Right cardiac atrium (tissue), 5 donors: ENCODE measurements at regions not wholly inside any gene's neighbourhood (a gene's known extent, or its start where the extent isn't known, plus 50 kb on each side); places are given as distances from the start of the nearest gene placed in this dataset.
"Not testable (repeated sequence)": the region's sequence is repeated elsewhere in the genome, so short reads cannot be mapped to it uniquely, and the experiment has no call there.

Experiments
- ATAC-seq, 2 donors: fragments of 200-7000 bp; cut with Tn5 transposase; one replicate each; pipeline versions ENCODE4 v1.8.0 to v1.9.1; 2020; ENCODE audit warnings: moderate library complexity in 2 of 2, mild to moderate bottlenecking in 1 of 2
- DNase-seq, 3 donors: peaks; one replicate each; pipeline ENCODE4 v3.0.0-alpha.2; 2020
- H3K27ac ChIP-seq: one replicate; pipeline ENCODE4 v1.5.1; 2013; ENCODE audit warnings: mild to moderate bottlenecking, low read length, control low read depth, moderate library complexity
- H3K27me3 ChIP-seq: one replicate; pipeline ENCODE4 v1.6.1; 2013; ENCODE audit not compliant: control insufficient read depth, insufficient read depth
- H3K4me1 ChIP-seq: one replicate; pipeline ENCODE4 v1.6.1; 2013; ENCODE audit warnings: low read length; ENCODE audit not compliant: control insufficient read depth, insufficient read depth
- H3K4me3 ChIP-seq: one replicate; pipeline ENCODE4 v1.5.1; 2013; ENCODE audit warnings: low read length, control low read depth
- H3K9me3 ChIP-seq: one replicate; pipeline ENCODE4 v1.6.1; 2013; ENCODE audit warnings: low read length; ENCODE audit not compliant: control insufficient read depth
- WGBS: extraction: QIAGEN DNeasy Blood & Tissue Kit; methylation state at CpG from one replicate; pipeline ENCODE4 v1.1.7; 2013; 5-methylcytosine and 5-hydroxymethylcytosine counted together
- intact Hi-C, 4 donors: fragments of 100-400 bp; cut with DNase I; formaldehyde crosslinking; loops; one replicate each; pipeline versions ENCODE4 v1.11.0 to v1.14.0; 2022 to 2023
- donor health status: healthy with polysubstance abuse.
- donor health status: DM: no; HTN: yes; CAD: no.
- donor health status: DM: no; HTN: no; CAD: no.
- donor health status: DM: no; HTN: yes; CAD: no; lungs with severe emphysema.
- donor health status: DM: yes; HTN: yes; CAD: no.

DNA sequence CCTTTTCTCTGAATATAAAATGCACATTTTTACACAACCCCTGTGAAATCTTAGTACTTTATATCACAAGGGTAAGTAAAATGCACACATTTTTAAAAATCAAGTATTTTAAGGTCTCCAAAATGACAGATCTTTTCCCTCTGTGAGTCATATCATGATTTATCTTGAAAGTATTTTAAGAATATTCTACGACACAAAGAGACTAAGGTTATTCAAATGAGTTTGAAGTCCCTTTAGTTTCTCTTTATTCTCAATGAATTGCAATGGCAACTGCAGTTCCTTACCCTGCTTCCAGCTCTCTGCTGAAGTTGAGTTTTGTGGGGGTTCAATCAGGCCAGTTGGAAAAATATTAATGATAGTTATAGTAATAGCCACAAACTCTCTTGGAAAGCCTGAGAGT lies 196.1 kb downstream of the SPATA31A6 start:
- H3K27me3 ChIP-seq = not testable (repeated sequence)

DNA sequence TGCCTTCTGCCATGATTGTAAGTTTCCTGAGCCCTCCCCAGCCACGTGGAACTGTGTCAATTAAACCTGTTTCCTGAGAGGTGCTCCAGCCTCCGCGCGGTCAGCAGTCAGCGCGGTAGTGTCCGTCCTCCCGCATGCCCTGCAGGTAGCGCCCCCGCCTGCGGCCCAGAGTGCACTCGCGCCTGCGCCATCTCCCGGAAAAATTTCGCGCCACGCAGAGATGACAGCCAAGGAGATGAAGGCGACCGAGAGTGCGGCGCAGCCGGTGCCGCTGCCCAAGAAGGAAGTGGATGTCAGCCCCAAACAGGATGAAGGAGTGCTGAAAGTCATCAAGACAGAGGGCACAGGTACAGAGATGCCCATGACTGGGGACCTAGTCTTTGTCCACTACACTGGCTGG lies 201.1 kb downstream of the SPATA31A6 start:
- WGBS = 95% methylated on average over 24 of the region's 24 CpGs

More for the DNA sequence above, 196.1 kb downstream of the SPATA31A6 start:
- H3K4me1 ChIP-seq, ATAC-seq, H3K4me3 ChIP-seq, H3K27ac ChIP-seq, DNase-seq, H3K9me3 ChIP-seq, intact Hi-C loops: not testable (repeated sequence)
- 69% methylated on average over 1 of the region's 1 CpG for WGBS

DNA sequence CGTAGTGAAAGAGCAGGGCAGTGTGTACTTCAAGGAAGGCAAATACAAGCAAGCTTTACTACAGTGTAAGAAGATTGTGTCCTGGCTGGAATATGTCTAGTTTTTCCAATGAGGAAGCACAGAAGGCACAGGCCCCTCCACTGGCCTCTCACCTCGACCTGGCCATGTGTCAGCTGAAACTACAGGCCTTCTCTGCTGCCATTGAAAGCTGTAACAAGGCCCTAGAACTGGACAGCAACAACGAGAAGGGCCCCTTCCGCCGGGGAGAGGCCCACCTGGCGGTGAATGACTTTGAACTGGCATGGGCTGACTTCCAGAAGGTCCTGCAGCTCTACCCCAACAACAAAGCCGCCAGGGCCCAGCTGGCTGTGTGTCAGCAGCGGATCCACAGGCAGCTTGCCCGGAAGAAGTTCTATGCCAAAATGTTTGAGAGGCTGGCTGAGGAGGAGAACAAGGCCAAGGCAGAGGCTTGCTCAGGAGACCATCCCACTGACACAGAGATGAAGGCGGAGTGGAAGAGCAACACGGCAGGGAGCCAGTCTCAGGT lies 202.2 kb downstream of the SPATA31A6 start:
- intact Hi-C loops = not testable (repeated sequence)
- DNase-seq = peak; percentile 32 to 65 (median 55)

More for the DNA sequence above, 201.1 kb downstream of the SPATA31A6 start:
- H3K27ac ChIP-seq, H3K4me1 ChIP-seq, H3K4me3 ChIP-seq, intact Hi-C loops, H3K27me3 ChIP-seq, H3K9me3 ChIP-seq, ATAC-seq: not testable (repeated sequence)
- peak in 1 of 3 donors; percentile 48 for DNase-seq

DNA sequence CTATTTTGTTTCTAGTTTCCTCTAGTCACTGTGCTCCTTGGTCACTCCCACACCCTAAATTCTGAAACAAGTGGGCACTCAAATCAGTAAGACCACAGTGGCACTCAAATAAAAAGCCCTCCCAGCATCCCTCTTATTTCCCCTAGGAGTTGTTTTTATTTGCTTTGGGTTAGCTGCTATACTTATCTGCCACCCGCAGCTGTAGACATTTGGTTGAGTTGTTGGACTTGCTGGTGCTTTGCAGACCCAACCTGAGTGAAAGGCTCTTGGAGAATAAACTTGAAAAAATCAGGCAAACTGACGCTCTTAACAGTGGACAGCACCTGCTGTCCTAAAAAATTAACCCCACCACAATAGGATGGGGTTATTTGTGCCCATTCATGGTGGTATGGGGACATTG lies 203.0 kb downstream of the SPATA31A6 start:
- no peak for ATAC-seq
- H3K4me3 ChIP-seq = no peak overlapping the region
- intact Hi-C loops = no loop called here

More for the DNA sequence above, 202.2 kb downstream of the SPATA31A6 start:
- H3K9me3 ChIP-seq, H3K27ac ChIP-seq, H3K4me3 ChIP-seq, H3K27me3 ChIP-seq, H3K4me1 ChIP-seq, ATAC-seq: not testable (repeated sequence)
- 73% methylated on average over 9 of the region's 11 CpGs for WGBS

DNA sequence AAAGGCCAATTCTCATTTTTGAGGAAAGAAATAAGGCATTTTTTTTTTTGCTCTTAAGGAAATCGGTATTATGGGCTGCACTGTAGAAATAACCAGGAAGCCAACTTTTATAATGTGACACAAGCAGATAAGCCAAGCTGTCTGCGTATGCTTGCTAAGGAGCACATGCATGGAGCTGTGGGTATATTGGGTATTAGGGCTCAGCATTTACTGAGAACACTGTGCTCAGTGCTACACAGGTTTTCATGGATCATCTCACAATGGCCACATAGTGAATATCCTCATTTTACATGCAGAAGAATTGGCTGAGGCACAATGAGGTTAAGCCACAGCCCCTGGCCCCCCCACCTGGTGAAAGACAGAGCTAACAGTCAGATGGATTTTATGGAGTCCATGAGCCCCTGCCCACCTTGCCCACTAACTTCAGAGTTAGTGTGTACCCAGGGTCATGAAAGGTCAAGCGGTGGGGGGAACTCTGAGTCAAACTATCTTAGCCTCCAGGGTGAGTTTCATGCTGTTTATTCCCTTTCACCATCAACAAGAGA lies 204.8 kb downstream of the SPATA31A6 start:
- DNase-seq = peak in 1 of 3 donors; percentile 30
- 77% methylated on average over 3 of the region's 3 CpGs for WGBS
- H3K4me1 ChIP-seq = no peaks in the 10 kb centered on the region
- H3K27ac ChIP-seq = no peak overlapping the region
- no peak overlapping the region for H3K4me3 ChIP-seq
- peak; percentile 38 to 40 for ATAC-seq
- H3K9me3 ChIP-seq = no peaks in the 10 kb centered on the region
- H3K27me3 ChIP-seq = no peaks in the 10 kb centered on the region
- intact Hi-C loops = no loop called here

More for the DNA sequence above, 203.0 kb downstream of the SPATA31A6 start:
- Histone ChIP-seq H3K27me3 (no peaks in the 10 kb centered on the region), H3K9me3 (no peaks in the 10 kb centered on the region), H3K27ac (no peak overlapping the region), H3K4me1 (no peaks in the 10 kb centered on the region)
- DNase-seq = no peak
- WGBS = 47% methylated on average over 2 of the region's 2 CpGs

DNA sequence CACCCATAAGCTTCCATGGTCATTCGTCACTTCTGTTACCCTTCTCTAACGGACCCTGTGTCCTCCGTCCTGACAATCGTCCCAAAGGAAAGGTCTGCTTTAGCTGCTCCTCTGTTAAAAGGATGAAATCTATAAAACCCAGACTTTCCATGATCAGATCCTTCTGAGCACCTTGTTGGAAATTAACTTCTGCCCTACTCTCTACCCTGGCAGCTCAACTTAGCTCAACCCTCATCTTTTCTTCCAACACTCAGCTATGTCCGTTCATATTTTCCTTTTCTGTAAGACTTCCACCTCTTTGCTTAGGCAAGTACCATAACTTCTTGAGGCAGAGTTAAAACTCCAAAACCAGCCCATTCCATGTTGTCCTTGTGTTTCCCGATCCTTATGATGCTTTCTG lies 205.4 kb downstream of the SPATA31A6 start:
- intact Hi-C loops = no loop called here
- Histone ChIP-seq H3K27me3 (no peaks in the 10 kb centered on the region), H3K4me1 (no peaks in the 10 kb centered on the region), H3K9me3 (no peaks in the 10 kb centered on the region), H3K27ac (no peak overlapping the region), H3K4me3 (no peak overlapping the region)
- DNase-seq (no peak), ATAC-seq (no peak)
- 71% methylated on average over 6 of the region's 6 CpGs for WGBS

DNA sequence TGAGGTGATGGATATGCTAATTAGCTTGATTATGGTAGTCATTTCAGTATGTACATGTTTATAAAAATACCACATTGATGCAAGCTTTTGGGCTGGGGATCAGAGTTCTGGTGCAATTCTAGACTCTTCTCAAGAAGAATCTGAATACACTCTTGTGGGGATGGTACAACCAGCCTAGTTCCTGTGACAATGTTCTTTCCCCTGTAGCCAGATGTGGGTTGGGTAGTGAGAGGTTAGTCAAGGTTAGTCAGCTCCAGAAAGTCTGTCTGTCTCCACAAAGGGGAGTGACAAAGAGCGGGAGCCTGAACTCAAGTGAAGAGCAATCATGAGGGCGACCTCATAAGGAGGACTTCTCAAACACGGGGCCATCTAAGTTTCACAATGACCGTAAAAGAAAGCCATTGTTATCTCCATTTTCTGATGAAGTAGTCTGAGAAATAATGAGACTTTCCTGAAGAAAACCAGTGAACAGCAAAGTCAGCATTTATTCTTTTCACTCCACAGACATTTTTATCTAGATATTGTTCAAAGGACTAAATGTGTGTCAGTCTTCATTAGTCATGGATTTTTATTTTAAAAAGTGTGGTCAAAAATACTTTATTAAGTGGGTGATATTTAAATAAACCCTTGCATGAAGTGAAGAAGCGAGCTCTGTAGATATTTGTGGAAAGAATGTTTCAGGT lies 209.5 kb downstream of the SPATA31A6 start:
- 78% methylated on average over 4 of the region's 5 CpGs for WGBS

DNA sequence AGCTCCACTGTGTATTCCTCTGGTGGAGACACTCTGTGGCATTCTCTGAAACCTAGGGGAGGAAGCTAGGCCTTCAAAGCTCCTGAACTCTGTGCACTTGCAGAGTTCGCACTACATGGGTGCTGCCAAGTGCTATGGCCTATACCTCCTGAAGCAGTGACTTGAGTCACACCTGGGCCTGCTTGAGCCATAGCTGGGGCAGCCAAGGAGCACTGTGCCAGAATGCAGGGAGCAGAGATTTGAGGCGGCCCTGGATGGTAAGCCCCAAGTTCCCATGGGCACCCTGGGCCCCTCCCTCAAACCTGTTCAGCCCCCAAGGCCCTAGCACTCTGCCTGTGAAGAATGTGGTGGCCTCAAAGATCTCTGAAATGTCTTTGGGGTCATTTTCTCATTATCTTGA lies 212.9 kb downstream of the SPATA31A6 start:
- no peak overlapping the region for H3K27ac ChIP-seq
- intact Hi-C loops = no loop called here
- no peaks in the 10 kb centered on the region for H3K4me1 ChIP-seq
- H3K27me3 ChIP-seq = no peaks in the 10 kb centered on the region
- 82% methylated on average over 2 of the region's 2 CpGs for WGBS
- peak in 1 of 3 donors; percentile 34 for DNase-seq
- H3K4me3 ChIP-seq = no peak overlapping the region
- ATAC-seq = peak in 1 of 2 donors; percentile 25
- no peaks in the 10 kb centered on the region for H3K9me3 ChIP-seq

More for the DNA sequence above, 209.5 kb downstream of the SPATA31A6 start:
- DNase-seq, H3K27ac ChIP-seq, ATAC-seq, intact Hi-C loops, H3K27me3 ChIP-seq, H3K9me3 ChIP-seq, H3K4me3 ChIP-seq, H3K4me1 ChIP-seq: not testable (repeated sequence)

DNA sequence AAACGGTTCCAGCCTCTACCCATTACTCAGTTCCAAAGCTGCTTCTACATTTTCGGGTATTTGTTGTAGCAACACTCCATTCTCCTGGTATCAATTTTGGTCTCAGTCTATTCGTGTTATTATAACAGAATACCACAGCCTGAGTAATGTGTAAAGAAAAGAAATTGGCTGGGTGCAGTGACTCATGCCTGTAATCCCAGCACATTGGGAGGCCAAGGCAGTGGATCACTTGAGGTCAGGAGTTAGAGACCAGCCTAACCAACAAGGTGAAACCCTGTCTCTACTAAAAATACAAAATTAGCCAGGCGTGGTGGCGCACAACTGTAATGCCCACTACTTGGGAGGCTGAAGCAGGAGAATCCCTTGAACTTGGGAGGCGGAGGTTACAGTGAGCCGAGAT lies 213.9 kb downstream of the SPATA31A6 start:
- H3K4me3 ChIP-seq, H3K4me1 ChIP-seq, ATAC-seq, H3K27ac ChIP-seq, H3K27me3 ChIP-seq, DNase-seq, H3K9me3 ChIP-seq, intact Hi-C loops: not testable (repeated sequence)
- 80% methylated on average over 7 of the region's 7 CpGs for WGBS

DNA sequence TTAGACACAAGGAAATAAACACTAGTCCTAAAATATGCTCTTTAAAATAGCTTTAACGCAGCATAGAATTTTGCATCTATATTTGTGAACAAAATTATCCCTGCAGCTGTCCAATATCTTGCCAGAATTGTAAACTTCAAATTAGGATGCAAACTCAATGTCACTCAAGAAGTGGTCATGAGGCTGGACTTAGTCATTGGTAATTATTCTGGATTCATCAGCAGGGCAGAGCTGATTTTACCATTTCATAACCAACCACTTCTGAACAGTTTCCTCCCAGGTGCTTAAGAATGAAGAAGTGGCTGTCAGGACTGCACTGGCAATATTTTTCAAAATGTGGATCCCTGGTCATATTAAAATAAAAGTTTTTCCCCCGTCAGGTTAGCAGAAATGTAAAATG lies 219.5 kb downstream of the SPATA31A6 start:
- H3K27ac ChIP-seq, H3K27me3 ChIP-seq, H3K9me3 ChIP-seq, DNase-seq, H3K4me3 ChIP-seq, H3K4me1 ChIP-seq, intact Hi-C loops, ATAC-seq: not testable (repeated sequence)
- 82% methylated on average over 2 of the region's 2 CpGs for WGBS

DNA sequence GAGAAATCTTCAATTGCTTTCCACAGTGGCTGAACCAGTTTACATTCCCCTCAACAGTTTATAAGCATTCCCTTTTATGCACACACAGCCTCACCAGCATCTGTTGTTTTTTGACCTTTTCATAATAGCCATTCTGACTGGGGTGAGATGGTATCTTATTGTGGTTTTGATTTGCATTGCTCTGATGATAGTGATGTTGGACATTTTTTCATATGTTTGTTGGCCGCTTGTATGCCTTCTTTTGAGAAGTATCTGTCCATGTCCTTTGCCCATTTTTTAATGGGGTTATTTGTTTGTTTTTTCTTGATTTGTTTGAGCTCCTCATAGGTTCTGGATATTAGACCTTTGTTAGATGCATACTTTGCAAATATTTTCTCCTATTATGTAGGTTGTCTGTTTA lies 226.1 kb downstream of the SPATA31A6 start:
- 73% methylated on average over 1 of the region's 1 CpG for WGBS

More for the DNA sequence above, 226.1 kb downstream of the SPATA31A6 start:
- H3K27ac ChIP-seq, intact Hi-C loops, ATAC-seq, H3K4me1 ChIP-seq, H3K4me3 ChIP-seq, H3K9me3 ChIP-seq, H3K27me3 ChIP-seq, DNase-seq: not testable (repeated sequence)
